H1 (cell line): ENCODE measurements at regions not wholly inside any gene's neighbourhood (a gene's known extent, or its start where the extent isn't known, plus 50 kb on each side); places are given as distances from the start of the nearest gene placed in this dataset.

Experiments
- CTCF ChIA-PET: fragments of 300-600 bp; sonication (Branson Sonifier 250); formaldehyde crosslinking; loops from one replicate; lab custom pipeline; 2021; ENCODE audit not compliant: partially characterized antibody; lab: Charles Lee
- POLR2A ChIA-PET: fragments of 300-600 bp; sonication (Branson Sonifier 250); formaldehyde crosslinking; loops from one replicate; lab custom pipeline; 2021; ENCODE audit warnings: inconsistent platforms; ENCODE audit not compliant: partially characterized antibody; lab: Charles Lee
- DNase-seq, 2 experiments: peaks; one replicate each; pipeline versions ENCODE4 v3.0.0 to v3.0.0-alpha.2; 2010 to 2022; ENCODE audit warnings: low spot score in 2 of 2, low read depth in 1 of 2, mixed read lengths in 1 of 2
- FAIRE-seq: peaks from 2 replicates; lab custom pipeline; 2011; peaks lifted over from hg19 to GRCh38; lab: Jason Lieb, UNC
- H2AFZ ChIP-seq: 2 replicates; pipeline ENCODE4 v1.8.1; 2012; ENCODE audit warnings: low read length, inconsistent platforms
- H2AK5ac ChIP-seq: 2 replicates; pipeline ENCODE4 v1.6.1; 2013; ENCODE audit warnings: low read depth, low read length
- H2BK120ac ChIP-seq: replicated peaks from 2 replicates; pipeline ENCODE3; 2013; ENCODE audit warnings: low read depth, low read length, inconsistent platforms
- H2BK12ac ChIP-seq: 2 replicates; pipeline ENCODE4 v1.6.1; 2013; ENCODE audit warnings: low read depth, low read length
- H2BK15ac ChIP-seq: 2 replicates; pipeline ENCODE4 v1.6.1; 2013; ENCODE audit warnings: low read length
- H2BK20ac ChIP-seq: 2 replicates; pipeline ENCODE4 v1.6.1; 2013; ENCODE audit warnings: low read length
- H2BK5ac ChIP-seq: 2 replicates; pipeline ENCODE4 v1.6.1; 2013; ENCODE audit warnings: low read depth, low read length
- H3K14ac ChIP-seq: 2 replicates; pipeline ENCODE4 v1.6.1; 2013; ENCODE audit warnings: inconsistent platforms; ENCODE audit not compliant: insufficient read length
- H3K18ac ChIP-seq: 2 replicates; pipeline ENCODE4 v1.6.1; 2013; ENCODE audit warnings: low read length; ENCODE audit errors: extremely low read depth
- H3K23ac ChIP-seq: 2 replicates; pipeline ENCODE4 v1.6.1; 2013; ENCODE audit warnings: inconsistent platforms; ENCODE audit not compliant: insufficient read length
- H3K23me2 ChIP-seq: 2 replicates; pipeline ENCODE4 v1.6.1; 2013; ENCODE audit warnings: low read depth, low read length
- H3K27ac ChIP-seq: 2 replicates; pipeline ENCODE4 v1.6.1; 2011; ENCODE audit warnings: low read depth, low read length, inconsistent platforms
- H3K27me3 ChIP-seq, 4 experiments: replicated peaks in 1 of 4; 1 replicate in 1 of 4; 2 replicates in 3 of 4; pipeline versions ENCODE4 v1.6.1 to v1.8.1; 2011 to 2013; ENCODE audit warnings: low read length in 3 of 4, mild to moderate bottlenecking in 3 of 4, inconsistent platforms in 2 of 4, mixed read lengths in 2 of 4, moderate library complexity in 1 of 4; ENCODE audit not compliant: control insufficient read depth in 3 of 4, insufficient read depth in 3 of 4; ENCODE audit errors: extremely low read depth in 1 of 4
- H3K36me3 ChIP-seq, 4 experiments: 2 replicates each; pipeline versions ENCODE4 v1.6.1 to v1.8.1; 2011 to 2013; ENCODE audit warnings: mild to moderate bottlenecking in 4 of 4, low read length in 3 of 4, moderate library complexity in 2 of 4, control low read depth in 1 of 4, inconsistent platforms in 1 of 4; ENCODE audit not compliant: insufficient read depth in 4 of 4, control insufficient read depth in 2 of 4
- H3K4ac ChIP-seq: replicated peaks from 2 replicates; pipeline ENCODE3; 2013; ENCODE audit warnings: low read length, low read depth, mixed read lengths, inconsistent platforms; ENCODE audit not compliant: insufficient read length
- H3K4me1 ChIP-seq, 4 experiments: replicated peaks in 1 of 4; 1 replicate in 1 of 4; 2 replicates in 3 of 4; pipeline versions ENCODE4 v1.6.1 to v1.8.1; 2011 to 2013; ENCODE audit warnings: low read length in 3 of 4, inconsistent platforms in 2 of 4, mixed read lengths in 1 of 4; ENCODE audit not compliant: insufficient read depth in 4 of 4, control insufficient read depth in 3 of 4
- H3K4me2 ChIP-seq, 2 experiments: 2 replicates each; pipeline versions ENCODE4 v1.6.1 to v1.8.1; 2011 to 2013; ENCODE audit warnings: low read depth in 2 of 2, low read length in 2 of 2, control low read depth in 1 of 2, inconsistent platforms in 1 of 2, mild to moderate bottlenecking in 1 of 2; ENCODE audit not compliant: insufficient read depth in 1 of 2
- H3K4me3 ChIP-seq, 4 experiments: fragments of 200-600, 300-600 bp in 1 of 4; sonication (generic), shearing (Covaris generic), sonication (Bioruptor Twin) in 1 of 4; 2 replicates each; pipeline versions ENCODE4 v1.5.1 to v1.8.1; 2011 to 2016; ENCODE audit warnings: low read length in 4 of 4, low read depth in 3 of 4, control low read depth in 2 of 4, inconsistent platforms in 2 of 4, mild to moderate bottlenecking in 2 of 4, mixed read lengths in 1 of 4, moderate library complexity in 1 of 4; ENCODE audit not compliant: insufficient read depth in 2 of 4; ENCODE audit errors: extremely low read depth in 1 of 4
- H3K56ac ChIP-seq: replicated peaks from 2 replicates; pipeline ENCODE3; 2013; ENCODE audit warnings: low read depth, mild to moderate bottlenecking, mixed read lengths, low read length, inconsistent platforms; ENCODE audit not compliant: insufficient read length
- H3K79me1 ChIP-seq: 2 replicates; pipeline ENCODE4 v1.6.1; 2013; ENCODE audit warnings: low read depth, low read length, control low read depth
- H3K79me2 ChIP-seq, 2 experiments: 2 replicates each; pipeline versions ENCODE4 v1.6.1 to v1.8.1; 2012 to 2013; ENCODE audit warnings: low read length in 2 of 2, mild to moderate bottlenecking in 2 of 2, inconsistent platforms in 1 of 2; ENCODE audit not compliant: insufficient read depth in 2 of 2, control insufficient read depth in 1 of 2
- H3K9ac ChIP-seq, 4 experiments: replicated peaks in 1 of 4; 1 replicate in 1 of 4; 2 replicates in 3 of 4; pipeline versions ENCODE4 v1.6.1 to v1.8.1; 2011 to 2013; ENCODE audit warnings: low read depth in 3 of 4, low read length in 3 of 4, control low read depth in 2 of 4, mild to moderate bottlenecking in 2 of 4, moderate library complexity in 2 of 4, inconsistent platforms in 1 of 4; ENCODE audit errors: extremely low read depth in 1 of 4
- H3K9me3 ChIP-seq, 2 experiments: 2 replicates each; pipeline versions ENCODE4 v1.6.1 to v1.8.1; 2012 to 2013; ENCODE audit warnings: mild to moderate bottlenecking in 2 of 2, moderate library complexity in 2 of 2, control low read depth in 1 of 2, inconsistent platforms in 1 of 2, low read depth in 1 of 2, low read length in 1 of 2, mixed read lengths in 1 of 2; ENCODE audit not compliant: insufficient read depth in 2 of 2
- H4K20me1 ChIP-seq, 2 experiments: replicated peaks in 1 of 2; 2 replicates each; pipeline versions ENCODE3 to v1.8.1; 2011 to 2013; ENCODE audit warnings: inconsistent platforms in 2 of 2, low read length in 2 of 2, mild to moderate bottlenecking in 1 of 2; ENCODE audit not compliant: insufficient read depth in 2 of 2, control insufficient read depth in 1 of 2
- H4K5ac ChIP-seq: 2 replicates; pipeline ENCODE4 v1.6.1; 2013; ENCODE audit warnings: low read length, low read depth, mixed read lengths, inconsistent platforms; ENCODE audit not compliant: insufficient read length
- H4K8ac ChIP-seq: 2 replicates; pipeline ENCODE4 v1.8.0; 2013; ENCODE audit warnings: mild to moderate bottlenecking, moderate library complexity, low read length, inconsistent platforms; ENCODE audit not compliant: insufficient read depth; ENCODE audit errors: extremely low read depth
- H4K91ac ChIP-seq: replicated peaks from 2 replicates; pipeline ENCODE3; 2013; ENCODE audit warnings: low read length, mixed read lengths, inconsistent platforms; ENCODE audit not compliant: insufficient read length
- ASH2L ChIP-seq: fragments of 200-600, 300-600 bp; sonication (generic); IDR thresholded peaks from one replicate; pipeline ENCODE4 v1.7.1; 2017; ENCODE audit warnings: low read length
- CEBPB ChIP-seq: IDR thresholded peaks from 2 replicates; pipeline ENCODE4 v1.6.1; 2012; ENCODE audit warnings: low read depth, low read length
- CTCF ChIP-seq, 3 experiments: IDR thresholded peaks; 1 replicate in 2 of 3; 2 replicates in 1 of 3; pipeline versions ENCODE4 v1.5.1 to v1.6.1; 2011; ENCODE audit warnings: low read length in 3 of 3, mild to moderate bottlenecking in 3 of 3, inconsistent platforms in 2 of 3, low read depth in 1 of 3, moderate library complexity in 1 of 3; ENCODE audit not compliant: insufficient read depth in 1 of 3; ENCODE audit errors: control extremely low read depth in 1 of 3
- EZH2 ChIP-seq: fragments of 200-600 bp; sonication (generic); IDR thresholded peaks from 2 replicates; pipeline ENCODE4 v1.7.1; 2012; ENCODE audit warnings: low read depth, mild to moderate bottlenecking, moderate library complexity, low read length, inconsistent platforms; ENCODE audit not compliant: severe bottlenecking
- HDAC6 ChIP-seq: IDR thresholded peaks from one replicate; pipeline ENCODE4 v1.7.1; 2012; ENCODE audit warnings: low read depth, mild to moderate bottlenecking, inconsistent platforms, low read length, moderate library complexity
- KDM1A ChIP-seq: fragments of 200-600, 300-600 bp; sonication (generic); IDR thresholded peaks from 2 replicates; pipeline ENCODE4 v1.7.1; 2016; ENCODE audit warnings: mild to moderate bottlenecking, low read length, borderline replicate concordance
- KDM5A ChIP-seq: fragments of 200-600 bp; IDR thresholded peaks from 2 replicates; pipeline ENCODE4 v1.7.1; 2012; ENCODE audit warnings: mild to moderate bottlenecking, low read length, inconsistent platforms, mixed read lengths
- MAFK ChIP-seq: IDR thresholded peaks from 2 replicates; pipeline ENCODE4 v1.6.1; 2012; ENCODE audit warnings: low read depth, mild to moderate bottlenecking, improper control_type of control experiment, low read length
- NANOG ChIP-seq: IDR thresholded peaks from 2 replicates; pipeline ENCODE4 v1.6.1; 2011; ENCODE audit warnings: low read length, low read depth, mild to moderate bottlenecking, inconsistent platforms; ENCODE audit not compliant: insufficient read depth, poor library complexity, severe bottlenecking
- NRF1 ChIP-seq: IDR thresholded peaks from 2 replicates; pipeline ENCODE4 v1.6.1; 2011; ENCODE audit warnings: mild to moderate bottlenecking, low read depth, low read length, improper control_type of control experiment
- POLR2A ChIP-seq, 2 experiments: IDR thresholded peaks; 1 replicate in 1 of 2; 2 replicates in 1 of 2; pipeline ENCODE4 v1.6.1; 2011; ENCODE audit warnings: low read depth in 2 of 2, low read length in 2 of 2, mild to moderate bottlenecking in 2 of 2; ENCODE audit errors: control extremely low read depth in 1 of 2
- SIRT6 ChIP-seq: IDR thresholded peaks from one replicate; pipeline ENCODE4 v1.7.1; 2012; ENCODE audit warnings: low read length, inconsistent platforms
- SIX5 ChIP-seq: IDR thresholded peaks from 2 replicates; pipeline ENCODE4 v1.6.1; 2011; ENCODE audit warnings: mild to moderate bottlenecking, low read depth, low read length
- TAF7 ChIP-seq: optimal IDR thresholded peaks from 2 replicates; pipeline ENCODE3; 2011; ENCODE audit warnings: low read depth, mild to moderate bottlenecking, inconsistent platforms, low read length, moderate library complexity, borderline replicate concordance
- WGBS, 2 experiments: shearing (Covaris generic) in 1 of 2; methylation state at CpG; one replicate each; pipeline versions ENCODE4 v1.1.6 to v1.1.7; 2013 to 2015; ENCODE audit warnings: low lambda C conversion rate in 2 of 2, mixed read lengths in 2 of 2, inconsistent platforms in 1 of 2, low coverage in 1 of 2, missing lambda C conversion rate in 1 of 2; ENCODE audit not compliant: insufficient replicate concordance in 2 of 2, insufficient coverage in 1 of 2, insufficient read length in 1 of 2; ENCODE audit errors: extremely low coverage in 1 of 2, missing lambda C conversion rate in 1 of 2; 5-methylcytosine and 5-hydroxymethylcytosine counted together

GRCh38 chr6:54719633-54720032, 126.9 kb upstream of the FAM83B start:
- H3K23ac ChIP-seq, result no peak overlapping the region
- H4K20me1 ChIP-seq, result no peaks in the 10 kb centered on the region
- no peak overlapping the region for H3K4me3 ChIP-seq
- no peaks in the 10 kb centered on the region for H3K79me2 ChIP-seq
- H2AFZ ChIP-seq, result no peak overlapping the region
- FAIRE-seq (no peak), DNase-seq (no peak)
- no peak overlapping the region for H3K18ac ChIP-seq
- H3K36me3 ChIP-seq, result no peaks in the 10 kb centered on the region
- ChIA-PET CTCF (interaction anchor here (0.6 to 5.0 kb wide), 10 partner anchors 11 to 346 kb away, joined by 3 to 54 read pairs (median 14); no protein-coding TSS in a partner anchor), POLR2A (no interaction called here)
- no peak overlapping the region for H3K4me2 ChIP-seq
- H3K27ac ChIP-seq, result no peak overlapping the region
- H2BK5ac ChIP-seq, result no peak overlapping the region
- no peak overlapping the region for H3K56ac ChIP-seq
- no peak overlapping the region for H3K14ac ChIP-seq
- no peaks in the 10 kb centered on the region for H3K9me3 ChIP-seq
- H4K5ac ChIP-seq, result no peak overlapping the region
- no peak overlapping the region for H4K91ac ChIP-seq
- no peaks in the 10 kb centered on the region for H3K79me1 ChIP-seq
- H2BK15ac ChIP-seq, result no peak overlapping the region
- 0% methylated on average over 1 of the region's 1 CpG; no CpG with 5 or more reads in 1 of the 2 experiments for WGBS, 2 experiments
- H2BK20ac ChIP-seq, result no peak overlapping the region
- no peak overlapping the region for H4K8ac ChIP-seq
- no peak overlapping the region for H3K9ac ChIP-seq
- H3K4ac ChIP-seq, result no peak overlapping the region
- H2AK5ac ChIP-seq, result no peak overlapping the region
- H3K27me3 ChIP-seq, result no peaks in the 10 kb centered on the region
- H2BK120ac ChIP-seq, result no peak overlapping the region
- H2BK12ac ChIP-seq, result no peak overlapping the region
- H3K4me1 ChIP-seq, result no peaks in the 10 kb centered on the region
- no peaks in the 10 kb centered on the region for H3K23me2 ChIP-seq
- TF ChIP-seq SIRT6, result no peak
- no peak for TF ChIP-seq NANOG
- TF ChIP-seq KDM5A, result no peak
- TF ChIP-seq SIX5, result no peak
- no peak for TF ChIP-seq KDM1A
- TF ChIP-seq CEBPB, result no peak
- no peak for TF ChIP-seq HDAC6
- no peak for TF ChIP-seq NRF1
- TF ChIP-seq POLR2A (IDR thresholded peaks at IDR 0.05; ENCODE audit: control extremely low read depth in 1 of 2, low read depth in 2 of 2, low read length in 2 of 2), result no peak
- no peak for TF ChIP-seq CTCF (IDR thresholded peaks at IDR 0.05; ENCODE audit: control extremely low read depth in 1 of 3, insufficient read depth in 1 of 3, low read depth in 1 of 3, low read length in 3 of 3)
- no peak for TF ChIP-seq TAF7
- no peak for TF ChIP-seq MAFK
- TF ChIP-seq EZH2, result no peak
- no peak for TF ChIP-seq ASH2L
